ENCODE measurements at regions not wholly inside any gene's neighbourhood (a gene's known extent, or its start where the extent isn't known, plus 50 kb on each side); places are given as distances from the start of the nearest gene placed in this dataset.

DNA sequence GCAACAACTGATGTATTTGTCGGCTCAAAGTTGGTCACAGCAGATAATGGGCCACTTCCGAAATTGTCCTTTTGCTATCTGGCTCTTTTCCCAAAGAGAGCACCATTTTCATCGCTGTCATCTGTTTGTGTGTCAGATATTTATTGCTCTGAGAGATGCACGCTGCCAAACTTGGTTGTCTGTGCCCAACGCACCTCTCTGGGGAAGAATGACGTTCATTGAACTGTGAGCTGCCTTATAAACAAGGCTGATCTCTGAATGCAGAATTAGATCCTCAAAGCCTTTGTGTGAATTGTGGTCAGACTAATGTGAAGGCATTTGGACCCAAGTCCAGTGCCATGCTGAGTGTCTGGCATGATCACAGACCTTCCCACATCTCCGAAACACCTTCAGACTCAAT, 174.7 kb upstream of the LYZL1 start:
- Histone ChIP-seq H3K9ac (ENCODE audit: low read depth in 1 of 2, low read length in 2 of 2) (no peak overlapping the region), H3K27me3 (ENCODE audit: control insufficient read depth in 4 of 4, insufficient read depth in 4 of 4, low read length in 3 of 4) (no peaks in the 10 kb centered on the region), H3K36me3 (ENCODE audit: control insufficient read depth in 4 of 4, insufficient read depth in 3 of 4, low read depth in 1 of 4, low read length in 3 of 4) (no peaks in the 10 kb centered on the region), H3K4me3 (ENCODE audit: low read depth in 1 of 3, low read length in 3 of 3) (no peak overlapping the region), H3K27ac (ENCODE audit: low read depth in 1 of 2, low read length in 2 of 2) (no peak overlapping the region), H3K9me3 (ENCODE audit: control insufficient read depth in 4 of 4, low read length in 3 of 4) (peaks cover 0 to 9% (median 0%) of the 10 kb centered on the region in 4 donors), H3K4me1 (ENCODE audit: control insufficient read depth in 4 of 4, insufficient read depth in 4 of 4, low read length in 3 of 4) (no peaks in the 10 kb centered on the region)
- DNase-seq (ENCODE audit: low spot score) = no peak
- WGBS = 90% methylated on average over 7 of the region's 7 CpGs
- no peak for TF ChIP-seq FOXA2 (IDR thresholded peaks at IDR 0.05)
- no peak for TF ChIP-seq CTCF (IDR thresholded peaks at IDR 0.05; ENCODE audit: low read depth, low read length, missing input control)
- no peak for TF ChIP-seq RAD21 (IDR thresholded peaks at IDR 0.05)
- TF ChIP-seq JUND (IDR thresholded peaks at IDR 0.05) = no peak
- TF ChIP-seq, protein P1, sequence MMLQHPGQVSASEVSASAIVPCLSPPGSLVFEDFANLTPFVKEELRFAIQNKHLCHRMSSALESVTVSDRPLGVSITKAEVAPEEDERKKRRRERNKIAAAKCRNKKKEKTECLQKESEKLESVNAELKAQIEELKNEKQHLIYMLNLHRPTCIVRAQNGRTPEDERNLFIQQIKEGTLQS (IDR thresholded peaks at IDR 0.05) = no peak
- TF ChIP-seq, protein P2, sequence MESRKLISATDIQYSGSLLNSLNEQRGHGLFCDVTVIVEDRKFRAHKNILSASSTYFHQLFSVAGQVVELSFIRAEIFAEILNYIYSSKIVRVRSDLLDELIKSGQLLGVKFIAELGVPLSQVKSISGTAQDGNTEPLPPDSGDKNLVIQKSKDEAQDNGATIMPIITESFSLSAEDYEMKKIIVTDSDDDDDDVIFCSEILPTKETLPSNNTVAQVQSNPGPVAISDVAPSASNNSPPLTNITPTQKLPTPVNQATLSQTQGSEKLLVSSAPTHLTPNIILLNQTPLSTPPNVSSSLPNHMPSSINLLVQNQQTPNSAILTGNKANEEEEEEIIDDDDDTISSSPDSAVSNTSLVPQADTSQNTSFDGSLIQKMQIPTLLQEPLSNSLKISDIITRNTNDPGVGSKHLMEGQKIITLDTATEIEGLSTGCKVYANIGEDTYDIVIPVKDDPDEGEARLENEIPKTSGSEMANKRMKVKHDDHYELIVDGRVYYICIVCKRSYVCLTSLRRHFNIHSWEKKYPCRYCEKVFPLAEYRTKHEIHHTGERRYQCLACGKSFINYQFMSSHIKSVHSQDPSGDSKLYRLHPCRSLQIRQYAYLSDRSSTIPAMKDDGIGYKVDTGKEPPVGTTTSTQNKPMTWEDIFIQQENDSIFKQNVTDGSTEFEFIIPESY (IDR thresholded peaks at IDR 0.05) = no peak

DNA sequence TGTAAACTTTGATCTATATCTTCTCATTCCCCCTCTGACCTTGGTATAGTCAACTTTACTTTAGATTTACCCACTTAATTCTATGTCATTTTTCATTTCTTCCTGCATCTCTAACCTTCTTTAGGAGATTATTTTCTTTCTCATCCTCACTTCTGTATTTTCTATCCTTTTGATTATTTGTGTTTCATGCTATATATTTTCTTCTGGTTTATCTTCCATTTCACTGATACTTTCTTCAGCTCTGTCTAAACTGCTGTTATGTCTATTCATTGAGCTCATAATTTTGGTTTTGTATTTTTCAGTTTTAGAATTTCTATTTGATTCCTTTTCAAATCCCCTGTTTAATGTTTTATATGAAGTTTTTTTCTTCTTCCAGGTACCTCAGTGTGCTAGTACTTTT, 171.1 kb upstream of the LYZL1 start:
- peaks cover 0 to 9% (median 0%) of the 10 kb centered on the region in 4 donors for H3K9me3 ChIP-seq (ENCODE audit: control insufficient read depth in 4 of 4, low read length in 3 of 4)
- no peaks in the 10 kb centered on the region for H3K36me3 ChIP-seq (ENCODE audit: control insufficient read depth in 4 of 4, insufficient read depth in 3 of 4, low read depth in 1 of 4, low read length in 3 of 4)
- no peaks in the 10 kb centered on the region for H3K4me1 ChIP-seq (ENCODE audit: control insufficient read depth in 4 of 4, insufficient read depth in 4 of 4, low read length in 3 of 4)
- H3K27me3 ChIP-seq (ENCODE audit: control insufficient read depth in 4 of 4, insufficient read depth in 4 of 4, low read length in 3 of 4) = no peaks in the 10 kb centered on the region
- TF ChIP-seq, protein P3, sequence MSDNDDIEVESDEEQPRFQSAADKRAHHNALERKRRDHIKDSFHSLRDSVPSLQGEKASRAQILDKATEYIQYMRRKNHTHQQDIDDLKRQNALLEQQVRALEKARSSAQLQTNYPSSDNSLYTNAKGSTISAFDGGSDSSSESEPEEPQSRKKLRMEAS (IDR thresholded peaks at IDR 0.05) = no peak
- TF ChIP-seq TAF1 (conservative IDR thresholded peaks at IDR 0.05) = no peak
- TF ChIP-seq HNF4G (IDR thresholded peaks at IDR 0.05) = no peak
- no peak for TF ChIP-seq NR2F2 (IDR thresholded peaks at IDR 0.05)
- no peak for TF ChIP-seq RXRA (IDR thresholded peaks at IDR 0.05)
- no peak overlapping the region for H3K4me3 ChIP-seq (ENCODE audit: low read depth in 1 of 3, low read length in 3 of 3)
- no peak overlapping the region for H3K27ac ChIP-seq (ENCODE audit: low read depth in 1 of 2, low read length in 2 of 2)
- DNase-seq (ENCODE audit: low spot score) = no peak
- H3K9ac ChIP-seq (ENCODE audit: low read depth in 1 of 2, low read length in 2 of 2) = no peak overlapping the region

- Histone ChIP-seq H3K4me3 (ENCODE audit: low read depth in 1 of 3, low read length in 3 of 3) (no peak overlapping the region), H3K27me3 (ENCODE audit: control insufficient read depth in 4 of 4, insufficient read depth in 4 of 4, low read length in 3 of 4) (no peaks in the 10 kb centered on the region), H3K9ac (ENCODE audit: low read depth in 1 of 2, low read length in 2 of 2) (no peak overlapping the region), H3K36me3 (ENCODE audit: control insufficient read depth in 4 of 4, insufficient read depth in 3 of 4, low read depth in 1 of 4, low read length in 3 of 4) (no peaks in the 10 kb centered on the region), H3K27ac (ENCODE audit: low read depth in 1 of 2, low read length in 2 of 2) (no peak overlapping the region), H3K4me1 (ENCODE audit: control insufficient read depth in 4 of 4, insufficient read depth in 4 of 4, low read length in 3 of 4) (no peaks in the 10 kb centered on the region), H3K9me3 (ENCODE audit: control insufficient read depth in 4 of 4, low read length in 3 of 4) (peaks cover 0 to 9% (median 0%) of the 10 kb centered on the region in 4 donors)
- DNase-seq (ENCODE audit: low spot score) = peak; percentile 64
- 64% methylated on average over 8 of the region's 8 CpGs for WGBS
- TF ChIP-seq, protein P1 (IDR thresholded peaks at IDR 0.05) = no peak
- TF ChIP-seq EGR1 (IDR thresholded peaks at IDR 0.05; ENCODE audit: low read depth in 2 of 2) (no peak), SP1 (IDR thresholded peaks at IDR 0.05) (no peak), RAD21 (IDR thresholded peaks at IDR 0.05) (peak; percentile 66 to 78), CTCF (IDR thresholded peaks at IDR 0.05; ENCODE audit: low read depth, low read length, missing input control) (peak; percentile 41), RXRA (IDR thresholded peaks at IDR 0.05) (no peak), YY1 (IDR thresholded peaks at IDR 0.05) (no peak), REST (IDR thresholded peaks at IDR 0.05) (no peak), JUND (IDR thresholded peaks at IDR 0.05) (no peak)
- TF ChIP-seq, protein P3 (IDR thresholded peaks at IDR 0.05) = no peak
Observed at GRCh38 chr10:29119374-29119773, 169.5 kb upstream of the LYZL1 start.
